ENCODE measurements at regions not wholly inside any gene's neighbourhood (a gene's known extent, or its start where the extent isn't known, plus 50 kb on each side); places are given as distances from the start of the nearest gene placed in this dataset.

DNA sequence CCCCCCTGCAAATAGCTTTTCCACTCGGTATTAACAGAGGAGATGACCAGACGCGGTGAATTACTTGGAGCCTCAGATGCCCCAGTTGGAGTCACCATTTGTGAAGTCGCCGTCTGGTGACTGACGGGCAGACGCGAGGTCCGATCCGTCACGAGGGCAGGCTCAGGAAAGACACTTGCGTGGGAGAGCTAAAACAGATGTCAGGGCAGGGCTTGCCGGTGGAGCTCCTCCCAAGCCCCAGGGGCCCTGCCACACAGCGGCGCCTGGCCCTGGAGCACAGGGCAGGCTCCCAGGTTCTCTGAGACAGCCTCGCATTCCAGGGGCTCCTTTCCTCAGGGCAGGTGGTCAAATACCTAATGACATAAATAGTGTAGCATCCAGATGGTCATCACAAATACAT lies 348.3 kb downstream of the C16orf95 start:
- no peak for DNase-seq (ENCODE audit: low read depth in 2 of 3, low spot score in 1 of 3)

DNA sequence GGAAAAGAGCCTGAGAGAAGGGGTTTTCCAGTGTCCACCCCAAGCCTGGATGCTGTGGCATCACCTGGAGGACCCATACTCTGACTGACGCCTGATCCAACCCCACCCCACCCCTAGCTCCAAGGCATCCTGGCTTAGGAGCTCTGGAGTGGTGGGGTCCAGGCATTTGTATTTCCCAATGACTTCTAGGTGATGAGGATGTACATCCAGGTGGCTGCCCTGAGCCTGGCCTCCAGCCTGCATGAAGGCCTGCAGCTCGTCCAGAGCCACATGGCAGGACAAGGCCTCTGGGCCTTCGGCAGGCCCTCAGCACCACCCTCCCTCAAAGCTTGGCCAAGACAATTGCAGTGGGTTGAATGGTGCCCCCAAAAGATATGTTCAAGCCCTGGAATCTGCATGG lies 347.5 kb downstream of the C16orf95 start:
- DNase-seq (ENCODE audit: low read depth in 2 of 3, low spot score in 1 of 3), result no peak

DNA sequence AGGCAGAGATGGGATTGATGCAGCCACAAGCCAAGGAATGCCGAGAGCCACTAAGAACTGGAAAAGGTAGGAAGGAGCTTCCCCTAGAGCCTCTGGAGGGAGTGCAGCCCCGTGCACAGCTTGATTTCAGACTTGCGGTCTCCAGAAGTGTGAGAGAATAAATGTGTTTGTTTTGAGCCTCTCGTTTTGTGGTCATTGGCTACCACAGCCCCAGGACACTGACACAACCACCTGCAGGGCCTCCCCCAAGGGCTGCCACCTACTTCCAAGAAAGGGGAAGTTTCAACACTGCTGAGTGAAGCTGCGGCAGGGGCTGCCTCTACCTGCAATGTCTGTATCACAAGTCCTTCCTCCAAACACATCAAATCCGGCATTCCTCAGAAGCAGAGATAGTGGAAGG lies 346.9 kb downstream of the C16orf95 start:
- no peak for DNase-seq (ENCODE audit: low read depth in 2 of 3, low spot score in 1 of 3)

DNA sequence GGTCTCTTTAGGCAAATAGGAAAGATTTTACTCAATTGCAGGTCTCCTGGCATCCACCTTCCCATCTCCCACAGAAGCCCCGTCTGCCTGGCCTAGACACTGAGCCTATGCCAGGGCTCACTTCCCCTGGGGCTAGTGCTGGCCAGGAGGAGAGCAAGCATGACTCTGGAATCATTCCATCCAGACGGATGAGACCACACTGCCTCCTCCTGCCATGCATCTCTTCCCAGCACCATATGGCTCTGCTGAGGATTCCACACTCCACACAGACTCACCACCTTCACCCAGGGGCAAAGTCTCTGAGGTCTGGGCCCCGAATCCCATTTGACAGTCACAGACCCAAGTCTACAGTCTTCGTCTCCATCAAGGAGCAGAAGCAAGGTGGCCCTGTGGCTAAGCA lies 346.5 kb downstream of the C16orf95 start:
- DNase-seq (ENCODE audit: low read depth in 2 of 3, low spot score in 1 of 3), result no peak

DNA sequence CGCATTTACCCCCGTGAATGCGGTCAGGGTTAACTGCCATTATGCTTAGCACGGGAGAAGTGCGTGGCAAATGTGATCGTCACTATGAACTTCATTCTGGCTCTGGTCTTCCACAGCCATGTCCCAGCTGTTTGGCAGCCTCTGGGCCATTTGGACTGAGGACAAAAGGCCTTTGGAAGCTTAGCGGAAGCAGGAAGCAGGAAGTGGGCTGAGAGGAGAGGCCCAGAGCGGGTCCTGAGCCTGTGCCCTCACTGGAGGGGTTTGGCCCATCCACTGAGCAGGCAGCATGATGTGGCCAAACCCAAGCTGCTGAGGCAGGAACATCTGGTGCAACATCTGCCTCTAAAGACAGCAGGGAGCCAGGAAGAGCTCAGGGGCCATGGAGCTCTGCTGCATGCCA lies 345.9 kb downstream of the C16orf95 start:
- no peak for DNase-seq (ENCODE audit: low read depth in 2 of 3, low spot score in 1 of 3)

DNA sequence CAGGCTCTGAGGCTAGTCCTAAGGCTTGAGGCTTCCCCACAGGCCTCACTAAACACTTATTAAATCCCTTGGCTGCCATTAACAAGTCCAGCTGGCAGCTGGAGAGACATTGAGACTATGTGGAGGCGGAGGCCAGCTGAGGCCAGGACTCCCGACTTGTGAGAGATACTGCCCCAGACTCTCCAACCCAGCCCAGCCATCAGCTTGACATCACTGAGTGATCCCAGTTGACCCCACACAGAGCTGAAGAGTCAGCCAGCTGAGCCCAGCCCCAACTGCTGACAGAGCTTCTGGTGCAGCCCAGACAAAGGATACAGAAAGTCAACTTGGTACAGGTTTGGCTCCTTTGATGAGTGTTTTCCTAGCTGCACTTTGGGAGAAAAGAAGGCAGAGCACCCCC lies 343.1 kb downstream of the C16orf95 start:
- no peak for DNase-seq (ENCODE audit: low read depth in 2 of 3, low spot score in 1 of 3)

DNA sequence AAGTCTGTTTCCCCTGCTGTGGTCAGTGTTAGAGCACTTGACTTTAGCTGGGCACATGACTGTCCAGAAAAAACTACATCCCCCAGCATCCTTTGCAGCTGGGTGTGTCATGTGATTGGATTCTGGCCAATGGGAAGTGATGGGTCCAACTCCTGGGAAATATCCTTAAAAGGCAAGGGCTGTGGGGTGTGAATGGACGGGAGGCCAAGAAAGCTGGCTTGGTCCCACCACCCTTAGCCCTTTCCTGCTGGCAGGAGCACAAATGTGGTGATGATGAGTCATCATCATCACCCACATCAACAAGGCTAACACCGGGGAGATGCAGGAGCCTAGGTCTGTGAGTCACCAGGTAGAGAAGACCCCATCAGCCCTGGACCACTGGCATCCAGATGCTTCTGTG lies 341.7 kb downstream of the C16orf95 start:
- DNase-seq (ENCODE audit: low read depth in 2 of 3, low spot score in 1 of 3), result no peak

DNA sequence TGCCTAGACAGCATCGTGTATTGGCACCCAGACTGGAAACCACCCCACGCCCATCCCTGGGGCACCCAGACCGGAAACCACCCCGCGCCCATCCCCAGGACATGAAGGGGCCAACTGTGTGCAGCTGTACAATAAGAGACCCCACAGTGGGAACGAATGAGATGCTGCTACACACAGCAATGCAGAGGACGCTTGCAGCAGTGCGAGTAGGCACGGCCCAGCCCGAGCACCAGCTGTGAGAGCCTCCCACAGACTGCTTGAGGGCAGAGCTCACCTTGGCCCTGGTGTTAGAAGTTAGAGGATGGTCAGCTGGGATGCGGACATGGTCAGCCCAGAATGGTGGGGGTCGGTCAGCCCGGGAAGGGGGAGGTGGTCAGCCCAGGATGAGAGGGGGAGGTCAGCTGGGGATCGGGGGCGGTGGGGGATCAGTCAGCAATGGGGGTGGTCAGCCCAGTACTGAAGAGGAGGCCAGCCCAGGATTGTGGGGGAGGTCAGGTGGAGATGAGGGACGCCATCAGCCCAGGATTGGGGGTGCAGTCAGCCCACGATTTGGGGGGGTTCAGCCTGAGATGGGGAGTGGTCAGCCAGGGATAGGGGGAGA lies 340.0 kb downstream of the C16orf95 start:
- DNase-seq (ENCODE audit: low read depth in 2 of 3, low spot score in 1 of 3), result no peak

DNA sequence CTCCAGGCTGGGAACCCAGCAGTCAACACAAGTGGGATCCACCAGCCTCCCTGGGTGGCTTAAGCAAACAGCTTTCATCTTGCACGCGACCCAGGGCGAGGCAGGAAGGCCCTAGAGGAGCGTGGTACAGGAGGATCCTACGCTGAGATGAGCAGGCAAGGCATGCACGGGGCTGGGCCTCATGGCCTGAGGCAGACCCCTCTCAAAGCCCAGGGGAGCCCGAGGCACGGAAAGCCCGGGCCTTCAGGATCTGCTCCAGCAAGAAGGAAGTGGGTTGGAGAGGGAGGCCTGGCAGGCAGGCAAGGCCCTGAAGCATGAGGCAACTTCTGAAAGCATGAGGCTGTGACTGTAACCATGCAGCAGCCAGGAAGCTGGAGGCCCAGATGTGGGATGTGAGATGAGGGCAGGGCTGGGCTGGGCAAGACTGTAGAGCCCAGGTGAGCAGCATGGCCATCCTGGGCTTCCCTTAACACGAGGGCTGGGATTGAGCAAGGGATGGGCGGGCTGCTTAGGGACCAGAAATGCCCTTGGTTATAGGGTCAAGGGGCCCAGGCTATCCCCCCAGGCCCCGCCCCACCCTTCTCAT lies 338.7 kb downstream of the C16orf95 start:
- DNase-seq (ENCODE audit: low read depth in 2 of 3, low spot score in 1 of 3), result no peak

DNA sequence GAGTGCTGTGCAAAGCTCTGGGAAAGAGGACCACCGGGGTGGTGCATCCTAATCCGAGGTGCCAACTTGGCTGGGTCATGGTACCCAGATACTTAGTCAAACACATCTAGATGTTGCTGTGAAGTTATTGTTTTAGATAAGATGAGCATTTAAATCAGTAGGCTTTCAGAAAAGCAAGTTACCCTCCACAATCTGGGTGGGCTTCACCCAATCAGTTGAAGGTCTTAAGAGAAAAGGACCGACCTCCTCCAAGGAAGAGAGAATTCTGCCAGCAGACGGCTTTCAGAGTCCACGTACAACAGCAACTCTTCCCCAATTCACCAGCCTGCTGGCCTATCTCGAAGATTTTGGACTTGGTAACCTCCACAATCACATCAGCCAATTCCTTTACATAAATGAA lies 338.1 kb downstream of the C16orf95 start:
- DNase-seq (ENCODE audit: low read depth in 2 of 3, low spot score in 1 of 3), result no peak

DNA sequence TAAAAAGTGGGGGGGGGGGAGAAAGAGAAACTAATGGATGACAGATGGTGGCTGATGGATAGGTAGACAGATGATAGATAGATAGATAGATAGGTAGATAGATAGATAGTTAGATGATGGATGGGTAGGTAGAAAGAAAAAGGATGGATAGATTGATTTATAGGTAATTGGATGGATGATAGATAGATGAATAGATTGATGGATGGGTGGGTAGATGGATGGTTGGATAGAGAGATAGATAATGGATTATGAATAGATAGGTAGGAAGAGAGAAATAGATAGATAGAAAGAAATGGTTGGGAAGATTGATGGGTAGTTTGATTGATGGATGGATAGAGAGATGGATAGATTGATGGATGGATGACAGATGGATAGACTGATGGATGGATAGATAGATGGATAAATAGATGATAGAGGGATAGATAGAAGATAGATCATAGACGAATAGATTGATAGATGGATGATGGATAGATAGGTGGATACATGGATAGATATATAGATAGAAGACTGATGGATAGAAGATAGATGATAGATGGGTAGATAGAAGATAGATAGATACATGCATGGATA lies 337.1 kb downstream of the C16orf95 start:
- DNase-seq (ENCODE audit: low read depth in 2 of 3, low spot score in 1 of 3), result no peak

DNA sequence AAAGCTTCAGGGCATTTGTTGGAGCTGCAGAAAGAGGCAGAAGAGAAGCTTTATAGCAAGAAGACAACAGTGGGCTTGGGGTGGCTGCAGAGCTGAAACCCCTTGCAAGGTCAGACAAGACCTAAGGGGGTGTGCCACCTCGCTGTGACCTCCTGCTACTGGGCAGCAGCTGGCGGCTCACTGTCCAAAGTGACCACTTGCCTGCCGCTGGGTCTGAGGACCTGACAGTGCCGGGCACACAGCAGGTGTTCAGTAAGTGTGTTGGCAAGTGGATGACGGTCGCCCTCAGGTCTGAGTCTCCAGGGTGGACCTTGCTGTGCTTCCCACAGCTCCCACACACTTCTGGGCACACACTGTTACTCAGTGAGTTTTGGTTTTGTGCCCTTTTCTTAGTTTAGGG lies 336.5 kb downstream of the C16orf95 start:
- no peak for DNase-seq (ENCODE audit: low read depth in 2 of 3, low spot score in 1 of 3)

DNA sequence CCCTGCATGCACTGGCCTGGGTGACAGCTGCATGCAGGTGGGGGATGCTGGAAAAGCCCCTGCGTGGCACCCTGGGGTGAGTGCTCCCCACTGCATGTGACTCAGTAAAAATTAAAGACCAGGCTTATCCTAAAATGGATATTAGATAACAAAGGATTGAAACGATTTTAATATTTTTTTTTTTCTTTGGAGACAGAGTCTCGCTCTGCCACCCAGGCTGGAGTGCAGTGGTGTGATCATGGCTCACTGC lies 334.9 kb downstream of the C16orf95 start:
- DNase-seq (ENCODE audit: low read depth in 2 of 3, low spot score in 1 of 3), result no peak

DNA sequence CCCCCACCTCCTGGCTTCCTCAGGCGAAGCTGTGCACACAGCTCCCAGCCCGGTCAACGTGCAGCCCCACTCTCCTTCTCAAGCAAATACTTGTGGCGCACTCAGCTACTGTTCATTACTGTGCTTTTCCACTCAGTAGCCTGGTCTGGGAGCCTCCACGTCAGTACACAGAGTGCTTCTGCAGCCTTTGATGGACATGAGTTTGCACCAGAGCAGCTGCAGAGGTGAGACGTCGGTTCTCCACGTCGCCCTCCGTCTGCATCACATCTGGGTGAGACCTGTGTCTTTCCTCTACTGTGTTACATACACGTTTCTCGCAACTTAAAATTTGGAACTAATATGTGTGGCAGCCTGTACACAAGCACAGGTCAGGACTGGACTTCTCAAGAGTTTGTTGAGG lies 334.3 kb downstream of the C16orf95 start:
- DNase-seq (ENCODE audit: low read depth in 2 of 3, low spot score in 1 of 3), result no peak

DNA sequence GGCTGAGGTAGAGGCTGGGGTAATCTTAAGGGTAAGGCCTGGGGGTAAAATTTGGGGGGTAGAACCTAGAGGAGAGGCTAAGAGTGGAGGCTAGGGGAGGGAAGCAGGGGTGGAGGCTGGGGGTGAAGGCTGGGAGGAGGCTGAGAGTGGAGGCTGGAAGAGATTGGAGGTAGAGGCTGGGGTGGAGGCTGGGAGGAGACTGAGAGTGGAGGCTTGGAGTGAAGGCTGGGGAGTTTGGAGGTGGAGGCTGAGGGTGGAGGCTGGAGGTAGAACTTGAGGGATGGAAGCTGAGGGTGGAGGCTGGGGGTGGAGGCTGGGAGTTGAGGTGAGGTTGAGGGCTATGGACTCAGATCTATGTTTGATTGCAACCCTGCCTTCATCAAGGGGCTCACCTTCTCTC lies 333.6 kb downstream of the C16orf95 start:
- DNase-seq (ENCODE audit: low read depth in 2 of 3, low spot score in 1 of 3), result no peak

DNA sequence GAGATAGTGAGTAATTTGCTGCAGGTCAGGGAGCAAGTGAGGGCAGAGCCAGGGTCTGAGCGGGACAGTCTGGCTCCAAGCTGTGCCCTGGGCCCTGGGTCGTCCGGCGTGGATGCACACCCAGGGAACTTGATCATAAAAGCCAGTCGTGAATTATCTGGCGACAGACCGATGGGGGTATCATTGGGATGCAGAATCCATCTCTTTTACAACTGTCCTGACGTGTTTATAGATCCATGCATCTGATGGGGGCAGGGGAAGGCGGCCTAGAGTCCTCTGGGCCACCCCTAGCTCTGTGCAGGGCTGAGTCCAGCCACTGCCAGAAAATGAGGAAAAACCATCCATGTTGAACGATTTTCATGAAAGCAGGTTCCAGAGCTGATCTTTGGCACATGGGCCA lies 332.8 kb downstream of the C16orf95 start:
- no peak for DNase-seq (ENCODE audit: low read depth in 2 of 3, low spot score in 1 of 3)

DNA sequence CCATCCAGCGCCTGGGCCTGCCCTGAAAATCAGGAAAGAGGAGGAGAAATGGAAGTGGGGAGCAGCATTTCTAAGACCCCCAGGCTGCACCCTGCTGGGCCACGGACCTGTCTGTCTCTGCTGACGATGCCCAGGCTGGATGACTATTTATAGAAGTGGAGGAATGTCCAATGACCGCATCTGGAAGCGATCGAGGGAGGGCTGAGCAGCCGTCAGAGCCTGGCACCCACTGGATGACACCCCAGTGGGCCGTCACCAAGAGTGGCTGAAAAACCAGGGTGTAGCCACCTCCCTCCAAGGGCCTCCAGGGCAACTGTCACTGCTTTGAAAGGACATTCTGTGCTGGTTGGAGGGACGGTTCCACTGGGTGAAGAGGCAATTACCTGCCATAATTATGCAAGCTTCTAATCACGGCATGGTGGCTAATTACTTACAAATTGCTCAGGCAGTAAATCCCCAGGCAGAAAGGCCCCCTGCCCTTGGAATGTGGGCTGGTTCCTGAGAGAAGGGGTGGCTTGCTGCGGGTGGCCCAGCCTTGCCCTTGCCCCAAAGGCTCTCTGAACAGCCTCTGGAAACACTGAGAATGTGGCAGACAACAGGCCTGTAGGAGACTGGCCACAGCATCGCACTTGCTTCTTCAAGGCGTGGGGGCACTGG lies 332.1 kb downstream of the C16orf95 start:
- DNase-seq (ENCODE audit: low read depth in 2 of 3, low spot score in 1 of 3), result no peak

DNA sequence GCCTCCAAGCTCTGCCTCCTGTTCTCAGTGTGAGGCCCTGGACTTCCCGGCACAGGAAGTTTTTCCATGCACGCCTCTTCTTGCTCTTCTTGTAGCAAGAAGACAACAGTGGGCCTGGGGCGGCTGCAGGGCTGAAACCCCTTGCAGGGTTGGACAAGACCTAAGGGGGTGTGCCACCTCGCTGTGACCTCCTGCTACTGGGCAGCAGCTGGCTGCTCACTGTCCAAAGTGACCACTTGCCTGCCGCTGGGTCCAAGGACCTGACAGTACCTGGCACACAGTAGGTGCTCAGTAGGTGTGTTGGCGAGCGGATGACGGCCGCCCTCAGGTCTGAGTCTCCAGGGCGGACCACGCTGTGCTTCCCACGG lies 331.6 kb downstream of the C16orf95 start:
- no peak for DNase-seq (ENCODE audit: low read depth in 2 of 3, low spot score in 1 of 3)

DNA sequence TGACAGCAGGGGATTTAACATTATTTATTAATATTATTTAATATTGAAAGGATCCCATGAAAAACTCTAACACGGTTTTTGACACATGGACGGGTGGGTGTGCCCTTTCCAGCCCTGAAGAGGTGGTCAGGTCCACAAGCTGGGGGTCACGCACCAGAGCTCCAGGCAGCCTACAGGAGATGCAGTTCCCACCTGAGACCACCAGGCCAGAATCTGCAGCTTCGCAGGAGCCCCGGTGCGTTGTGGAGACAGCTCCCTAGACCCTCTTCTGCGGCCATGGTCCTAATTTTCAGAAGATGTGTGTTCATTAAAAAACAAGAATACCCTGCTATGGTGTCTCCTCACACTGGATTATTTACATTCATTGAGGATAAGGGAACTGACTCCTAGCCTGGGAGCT lies 331.1 kb downstream of the C16orf95 start:
- DNase-seq (ENCODE audit: low read depth in 2 of 3, low spot score in 1 of 3), result no peak

DNA sequence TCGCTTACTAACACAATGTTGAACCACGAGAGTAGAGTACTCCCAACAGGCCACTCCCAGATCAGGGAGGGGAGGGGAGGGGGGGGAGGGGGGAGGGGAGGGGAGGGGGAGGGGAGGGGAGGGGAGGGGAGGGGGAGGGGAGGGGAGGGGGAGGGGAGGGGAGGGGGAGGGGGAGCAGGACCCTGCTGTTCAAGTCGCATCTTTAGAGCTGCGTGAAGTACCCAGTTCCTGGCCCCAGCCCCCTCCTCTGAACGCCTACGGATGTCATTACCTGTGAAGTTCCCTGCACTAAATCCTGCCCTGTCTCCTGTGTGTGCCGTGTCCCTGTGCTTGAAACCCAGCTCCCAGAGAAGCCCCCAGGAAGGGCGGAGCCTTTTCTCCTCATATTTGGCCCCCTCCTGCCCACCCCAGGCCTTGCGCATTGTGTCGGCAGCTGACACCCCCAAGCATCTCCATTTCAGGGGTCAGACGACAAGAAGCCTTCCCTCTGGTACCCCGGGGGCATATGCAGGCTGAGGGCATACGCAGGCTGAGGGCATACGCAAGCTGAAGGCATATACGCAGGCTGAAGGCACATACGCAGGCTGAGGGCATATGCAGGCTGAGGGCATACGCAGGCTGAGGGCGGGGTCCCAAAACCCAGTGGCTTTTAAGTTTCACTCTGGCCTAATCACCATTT lies 330.2 kb downstream of the C16orf95 start:
- no peak for DNase-seq (ENCODE audit: low read depth in 2 of 3, low spot score in 1 of 3)

DNA sequence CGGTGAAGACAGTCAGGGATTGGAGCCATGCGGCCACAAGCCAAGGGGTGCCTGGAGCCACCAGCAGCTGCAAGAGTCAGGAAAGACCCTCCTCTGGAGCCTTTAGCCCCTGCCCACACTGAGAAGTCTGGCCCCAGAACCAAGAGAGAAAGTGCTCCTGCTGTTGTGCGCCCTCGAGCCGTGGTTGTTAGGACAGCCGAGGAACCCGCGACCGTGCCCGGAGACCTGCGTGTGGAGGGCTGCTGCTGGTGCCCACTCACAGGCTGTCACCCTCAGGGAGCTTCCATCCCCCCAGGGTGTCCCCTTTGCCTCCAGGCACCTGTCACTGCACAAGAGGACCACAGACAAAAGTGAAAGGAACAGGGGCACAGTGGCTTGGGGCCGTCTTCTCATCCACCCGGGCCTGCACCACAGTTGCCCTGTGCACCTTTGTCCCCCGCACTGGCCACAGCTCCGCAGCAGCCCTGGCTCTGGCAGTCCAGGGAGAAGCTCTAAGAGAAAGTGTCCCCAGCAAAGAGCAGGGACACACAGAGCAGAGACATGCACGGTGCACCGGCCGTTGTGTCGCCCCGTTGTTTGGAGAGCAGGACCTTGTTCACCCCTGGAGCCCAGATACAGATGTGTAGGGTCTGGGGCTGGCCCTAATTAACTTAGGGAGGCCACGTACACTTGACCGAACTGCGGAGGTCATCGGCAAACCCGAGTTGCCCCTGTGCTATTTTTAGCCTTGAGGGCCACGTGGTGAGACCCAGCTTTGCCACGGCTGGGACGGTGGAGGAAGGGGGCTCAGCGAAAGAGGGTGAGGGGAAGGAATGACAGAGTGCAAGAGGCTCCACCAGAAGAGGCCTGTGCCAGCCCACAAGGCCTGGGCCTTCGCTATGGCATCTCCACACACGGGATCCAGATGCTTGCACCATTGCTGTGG lies 329.2 kb downstream of the C16orf95 start:
- DNase-seq (ENCODE audit: low read depth in 2 of 3, low spot score in 1 of 3), result no peak
